Fibroblast of the aortic adventitia (primary cell): ENCODE measurements at regions not wholly inside any gene's neighbourhood (a gene's known extent, or its start where the extent isn't known, plus 50 kb on each side); places are given as distances from the start of the nearest gene placed in this dataset.
"Not testable (repeated sequence)": the region's sequence is repeated elsewhere in the genome, so short reads cannot be mapped to it uniquely, and the experiment has no call there.

ENCODE experiments used
- DNase-seq: peaks from one replicate; pipeline ENCODE4 v3.0.0-alpha.2; 2010; ENCODE audit warnings: low read depth
- H3K4me3 ChIP-seq: 2 replicates; pipeline ENCODE4 v1.5.1; 2011; ENCODE audit warnings: low read depth, mild to moderate bottlenecking, control low read depth, low read length, moderate library complexity
- CTCF ChIP-seq: IDR thresholded peaks from 2 replicates; pipeline ENCODE4 v1.5.1; 2011; ENCODE audit warnings: mild to moderate bottlenecking, low read length, control low read depth, inconsistent platforms; ENCODE audit not compliant: insufficient read depth

- H3K4me3 ChIP-seq, result no peak overlapping the region
- TF ChIP-seq CTCF, result no peak
- no peak for DNase-seq
These were observed 143.5 kb upstream of the ALDH1B1 start for GRCh38 chr9:38249049-38249448.

- no peak for TF ChIP-seq CTCF
- DNase-seq, result no peak
- H3K4me3 ChIP-seq, result no peak overlapping the region
These were observed 145.7 kb upstream of the ALDH1B1 start for GRCh38 chr9:38246833-38247232.

- H3K4me3 ChIP-seq, result no peak overlapping the region
- no peak for TF ChIP-seq CTCF
- DNase-seq, result no peak
These were observed 147.5 kb upstream of the ALDH1B1 start for GRCh38 chr9:38244971-38245370.

GRCh38 chr9:38243993-38244392 lies 148.5 kb upstream of the ALDH1B1 start:
- DNase-seq, result no peak

GRCh38 chr9:38242151-38242550 lies 150.4 kb upstream of the ALDH1B1 start:
- not testable (repeated sequence) for DNase-seq, H3K4me3 ChIP-seq

More at GRCh38 chr9:38243993-38244392, 148.5 kb upstream of the ALDH1B1 start:
- TF ChIP-seq CTCF, result no peak
- H3K4me3 ChIP-seq, result no peak overlapping the region

GRCh38 chr9:38240051-38240450 lies 152.5 kb upstream of the ALDH1B1 start:
- no peak overlapping the region for H3K4me3 ChIP-seq
- DNase-seq, result no peak
- no peak for TF ChIP-seq CTCF

GRCh38 chr9:38235244-38235643 lies 157.3 kb upstream of the ALDH1B1 start:
- DNase-seq, result no peak
- TF ChIP-seq CTCF, result no peak
- H3K4me3 ChIP-seq, result no peak overlapping the region
